ENCODE measurements at regions not wholly inside any gene's neighbourhood (a gene's known extent, or its start where the extent isn't known, plus 50 kb on each side); places are given as distances from the start of the nearest gene placed in this dataset.

DNA sequence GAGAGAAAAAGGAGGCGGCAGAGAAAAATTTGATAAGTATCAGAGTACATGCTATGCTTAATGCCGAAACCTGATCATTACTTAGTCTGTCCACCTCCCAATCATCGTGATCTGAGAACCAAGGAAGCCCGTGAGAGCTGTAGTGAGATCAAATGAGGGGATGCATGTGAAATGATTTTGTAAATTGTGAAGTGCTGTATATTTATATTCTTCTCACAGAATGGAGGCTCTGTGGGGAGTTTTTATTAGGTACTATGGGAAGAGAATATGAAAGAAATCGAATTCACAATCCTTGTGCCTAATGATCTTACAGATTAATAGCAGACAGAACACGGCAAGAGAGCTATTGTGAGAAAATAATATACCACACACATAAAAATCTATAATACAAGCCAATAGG, 115.5 kb downstream of the LYPLAL1 start:
- no peak overlapping the region for H3K4me3 ChIP-seq
- no peaks in the 10 kb centered on the region for H3K9me3 ChIP-seq
- no peaks in the 10 kb centered on the region for H3K27me3 ChIP-seq
- H3K36me3 ChIP-seq, result no peaks in the 10 kb centered on the region
- H3K27ac ChIP-seq, result no peak overlapping the region
- intact Hi-C loops (cut with DNase I), result no loop called here
- no peak for DNase-seq (ENCODE audit: low spot score in 2 of 2)
- H3K4me1 ChIP-seq, result no peaks in the 10 kb centered on the region
- TF ChIP-seq, protein P1, sequence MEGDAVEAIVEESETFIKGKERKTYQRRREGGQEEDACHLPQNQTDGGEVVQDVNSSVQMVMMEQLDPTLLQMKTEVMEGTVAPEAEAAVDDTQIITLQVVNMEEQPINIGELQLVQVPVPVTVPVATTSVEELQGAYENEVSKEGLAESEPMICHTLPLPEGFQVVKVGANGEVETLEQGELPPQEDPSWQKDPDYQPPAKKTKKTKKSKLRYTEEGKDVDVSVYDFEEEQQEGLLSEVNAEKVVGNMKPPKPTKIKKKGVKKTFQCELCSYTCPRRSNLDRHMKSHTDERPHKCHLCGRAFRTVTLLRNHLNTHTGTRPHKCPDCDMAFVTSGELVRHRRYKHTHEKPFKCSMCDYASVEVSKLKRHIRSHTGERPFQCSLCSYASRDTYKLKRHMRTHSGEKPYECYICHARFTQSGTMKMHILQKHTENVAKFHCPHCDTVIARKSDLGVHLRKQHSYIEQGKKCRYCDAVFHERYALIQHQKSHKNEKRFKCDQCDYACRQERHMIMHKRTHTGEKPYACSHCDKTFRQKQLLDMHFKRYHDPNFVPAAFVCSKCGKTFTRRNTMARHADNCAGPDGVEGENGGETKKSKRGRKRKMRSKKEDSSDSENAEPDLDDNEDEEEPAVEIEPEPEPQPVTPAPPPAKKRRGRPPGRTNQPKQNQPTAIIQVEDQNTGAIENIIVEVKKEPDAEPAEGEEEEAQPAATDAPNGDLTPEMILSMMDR (IDR thresholded peaks at IDR 0.05), result no peak

DNA sequence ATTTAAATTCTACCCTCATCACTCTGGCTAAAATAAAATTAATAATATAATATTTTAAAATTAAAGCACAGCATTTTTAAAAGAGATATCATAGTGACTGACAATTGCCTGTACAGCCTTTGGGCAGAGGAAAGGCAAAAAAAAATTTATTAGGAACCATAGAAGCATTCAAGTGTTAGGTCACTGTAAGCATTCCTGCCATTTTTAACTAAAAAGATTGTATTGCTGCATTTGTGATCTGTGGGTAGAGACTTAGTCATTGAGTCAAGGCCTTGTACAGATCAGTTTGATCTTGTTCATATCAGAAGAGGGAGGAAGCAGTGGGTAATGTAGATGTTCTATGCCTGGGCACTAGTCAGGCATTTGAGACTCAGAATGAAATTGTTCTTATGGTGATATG, 109.9 kb downstream of the LYPLAL1 start:
- Histone ChIP-seq H3K9me3 (no peaks in the 10 kb centered on the region), H3K27ac (no peak overlapping the region), H3K4me1 (no peaks in the 10 kb centered on the region), H3K36me3 (no peaks in the 10 kb centered on the region), H3K4me3 (no peak overlapping the region), H3K27me3 (no peaks in the 10 kb centered on the region)
- TF ChIP-seq, protein P1 (IDR thresholded peaks at IDR 0.05), result no peak
- intact Hi-C loops (cut with DNase I), result no loop called here
- no peak for DNase-seq (ENCODE audit: low spot score in 2 of 2)

GRCh38 chr1:219281831-219282230, 108.2 kb downstream of the LYPLAL1 start:
- DNase-seq (ENCODE audit: low spot score in 2 of 2), result no peak
- no peak overlapping the region for H3K4me3 ChIP-seq
- TF ChIP-seq, protein P1 (IDR thresholded peaks at IDR 0.05), result no peak
- no peaks in the 10 kb centered on the region for H3K27me3 ChIP-seq
- H3K27ac ChIP-seq, result no peak overlapping the region
- intact Hi-C loops (cut with DNase I), result no loop called here
- no peaks in the 10 kb centered on the region for H3K36me3 ChIP-seq
- no peaks in the 10 kb centered on the region for H3K4me1 ChIP-seq
- H3K9me3 ChIP-seq, result no peaks in the 10 kb centered on the region

GRCh38 chr1:219279017-219279770, 105.5 kb downstream of the LYPLAL1 start:
- Histone ChIP-seq H3K27ac (no peak overlapping the region), H3K9me3 (no peaks in the 10 kb centered on the region), H3K36me3 (no peaks in the 10 kb centered on the region), H3K4me1 (no peaks in the 10 kb centered on the region), H3K27me3 (no peaks in the 10 kb centered on the region), H3K4me3 (no peak overlapping the region)
- DNase-seq (ENCODE audit: low spot score in 2 of 2), result no peak
- intact Hi-C loops (cut with DNase I), result no loop called here
- TF ChIP-seq, protein P1 (IDR thresholded peaks at IDR 0.05), result no peak

GRCh38 chr1:219278288-219278687, 104.6 kb downstream of the LYPLAL1 start:
- Histone ChIP-seq H3K9me3 (no peaks in the 10 kb centered on the region), H3K36me3 (no peaks in the 10 kb centered on the region), H3K27me3 (no peaks in the 10 kb centered on the region), H3K27ac (no peak overlapping the region), H3K4me1 (no peaks in the 10 kb centered on the region), H3K4me3 (no peak overlapping the region)
- DNase-seq (ENCODE audit: low spot score in 2 of 2), result no peak
- intact Hi-C loops (cut with DNase I), result no loop called here
- TF ChIP-seq, protein P1 (IDR thresholded peaks at IDR 0.05), result no peak

Measured in ascending aorta (tissue), 2 donors.